Osteoblast (primary cell): ENCODE measurements at regions not wholly inside any gene's neighbourhood (a gene's known extent, or its start where the extent isn't known, plus 50 kb on each side); places are given as distances from the start of the nearest gene placed in this dataset.
A peak's percentile ranks its signal among the peaks of the same experiment; 100 is the strongest.

Experiments
- DNase-seq: peaks from one replicate; pipeline ENCODE4 v3.0.0; 2011; ENCODE audit warnings: low spot score, mixed read lengths; ENCODE audit not compliant: insufficient read length; ENCODE audit errors: missing footprints
- H2AFZ ChIP-seq: 2 replicates; pipeline ENCODE4 v1.6.0; 2011; ENCODE audit warnings: mild to moderate bottlenecking, low read length
- H3K27ac ChIP-seq: 2 replicates; pipeline ENCODE4 v1.5.1; 2011; ENCODE audit warnings: mild to moderate bottlenecking, low read depth, low read length, moderate library complexity
- H3K27me3 ChIP-seq: 2 replicates; pipeline ENCODE4 v1.6.0; 2012; ENCODE audit warnings: mild to moderate bottlenecking, control low read depth, inconsistent platforms, low read length, moderate library complexity; ENCODE audit not compliant: insufficient read depth
- H3K36me3 ChIP-seq: 2 replicates; pipeline ENCODE4 v1.5.1; 2011; ENCODE audit warnings: mild to moderate bottlenecking, low read length, control low read depth, moderate library complexity; ENCODE audit not compliant: insufficient read depth
- H3K4me1 ChIP-seq: 2 replicates; pipeline ENCODE4 v1.5.1; 2011; ENCODE audit warnings: mild to moderate bottlenecking, low read length, control low read depth, moderate library complexity; ENCODE audit not compliant: insufficient read depth
- H3K4me2 ChIP-seq: 2 replicates; pipeline ENCODE4 v1.6.0; 2011; ENCODE audit warnings: mild to moderate bottlenecking, low read length; ENCODE audit not compliant: insufficient read depth
- H3K4me3 ChIP-seq: fragments of 200-600 bp; sonication (generic); 3 replicates; pipeline ENCODE4 v1.5.1; 2012; ENCODE audit warnings: mild to moderate bottlenecking, low read length, inconsistent platforms; ENCODE audit not compliant: insufficient read depth
- H3K79me2 ChIP-seq: 2 replicates; pipeline ENCODE4 v1.6.0; 2012; ENCODE audit warnings: mild to moderate bottlenecking, low read length, control low read depth, inconsistent platforms; ENCODE audit not compliant: insufficient read depth
- H3K9me3 ChIP-seq: 2 replicates; pipeline ENCODE4 v1.5.1; 2011; ENCODE audit warnings: low read depth, low read length, control low read depth
- H4K20me1 ChIP-seq: 2 replicates; pipeline ENCODE4 v1.6.0; 2012; ENCODE audit warnings: mild to moderate bottlenecking, low read length, control low read depth; ENCODE audit not compliant: insufficient read depth
- TF ChIP-seq, protein P1 (sequence below): IDR thresholded peaks from 2 replicates; pipeline ENCODE4 v1.5.1; 2011; ENCODE audit warnings: mild to moderate bottlenecking, low read depth, low read length, moderate library complexity; ENCODE audit errors: extremely low read depth

DNA sequence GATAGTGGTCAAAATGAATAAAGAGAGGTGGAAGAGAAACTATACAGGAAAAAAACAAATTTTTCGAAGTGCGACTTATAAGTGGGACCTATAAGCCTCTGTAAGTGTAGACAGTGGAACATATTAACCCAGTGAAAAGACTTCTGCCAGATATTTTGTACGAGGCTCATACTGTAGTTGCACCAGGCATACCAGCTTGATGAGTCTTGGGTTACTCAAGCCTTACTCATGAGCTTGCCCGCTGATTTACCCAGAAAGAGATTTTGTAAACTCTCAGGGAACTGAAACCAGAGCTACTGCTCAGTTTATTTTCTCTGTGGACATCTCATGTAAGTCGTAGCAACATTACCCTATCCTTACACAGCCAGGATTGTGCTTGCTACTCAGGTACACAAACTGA is 708.0 kb upstream of the SOX9 start:
- H3K27me3 ChIP-seq, result no peaks in the 10 kb centered on the region
- TF ChIP-seq, protein P1, sequence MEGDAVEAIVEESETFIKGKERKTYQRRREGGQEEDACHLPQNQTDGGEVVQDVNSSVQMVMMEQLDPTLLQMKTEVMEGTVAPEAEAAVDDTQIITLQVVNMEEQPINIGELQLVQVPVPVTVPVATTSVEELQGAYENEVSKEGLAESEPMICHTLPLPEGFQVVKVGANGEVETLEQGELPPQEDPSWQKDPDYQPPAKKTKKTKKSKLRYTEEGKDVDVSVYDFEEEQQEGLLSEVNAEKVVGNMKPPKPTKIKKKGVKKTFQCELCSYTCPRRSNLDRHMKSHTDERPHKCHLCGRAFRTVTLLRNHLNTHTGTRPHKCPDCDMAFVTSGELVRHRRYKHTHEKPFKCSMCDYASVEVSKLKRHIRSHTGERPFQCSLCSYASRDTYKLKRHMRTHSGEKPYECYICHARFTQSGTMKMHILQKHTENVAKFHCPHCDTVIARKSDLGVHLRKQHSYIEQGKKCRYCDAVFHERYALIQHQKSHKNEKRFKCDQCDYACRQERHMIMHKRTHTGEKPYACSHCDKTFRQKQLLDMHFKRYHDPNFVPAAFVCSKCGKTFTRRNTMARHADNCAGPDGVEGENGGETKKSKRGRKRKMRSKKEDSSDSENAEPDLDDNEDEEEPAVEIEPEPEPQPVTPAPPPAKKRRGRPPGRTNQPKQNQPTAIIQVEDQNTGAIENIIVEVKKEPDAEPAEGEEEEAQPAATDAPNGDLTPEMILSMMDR, result no peak
- H2AFZ ChIP-seq, result no peak overlapping the region
- H3K27ac ChIP-seq, result peak overlapping the region; percentile 83
- H3K4me2 ChIP-seq, result peak overlapping the region; percentile 54
- H3K4me3 ChIP-seq, result no peak overlapping the region
- no peaks in the 10 kb centered on the region for H3K36me3 ChIP-seq
- peaks cover 28% of the 10 kb centered on the region for H3K4me1 ChIP-seq
- no peaks in the 10 kb centered on the region for H3K9me3 ChIP-seq
- peak; percentile 85 for DNase-seq
- H4K20me1 ChIP-seq, result no peaks in the 10 kb centered on the region
- H3K79me2 ChIP-seq, result no peaks in the 10 kb centered on the region

DNA sequence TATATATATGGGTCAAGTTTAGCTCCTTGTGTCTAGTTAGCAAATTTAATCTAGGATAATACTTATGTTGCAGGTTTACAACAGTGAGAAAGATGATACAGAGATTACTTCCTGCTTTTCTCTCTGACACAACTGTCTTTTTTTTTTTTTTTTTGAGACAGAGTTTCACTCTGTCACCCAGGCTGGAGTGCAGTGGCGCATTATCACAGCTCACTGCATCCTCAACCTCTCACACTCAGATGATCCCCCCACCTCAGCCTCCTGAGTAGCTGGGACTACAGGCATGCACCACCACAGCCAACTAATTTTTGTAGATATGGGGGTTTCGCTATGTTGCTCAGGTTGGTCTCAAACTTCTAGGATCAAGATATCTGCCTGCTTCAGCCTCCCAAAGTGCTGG is 706.9 kb upstream of the SOX9 start:
- Histone ChIP-seq H3K4me2 (no peak overlapping the region), H3K9me3 (no peaks in the 10 kb centered on the region), H3K27ac (peak overlapping the region; percentile 83), H3K4me3 (no peak overlapping the region), H3K79me2 (no peaks in the 10 kb centered on the region), H3K4me1 (peaks cover 28% of the 10 kb centered on the region), H4K20me1 (no peaks in the 10 kb centered on the region), H3K27me3 (no peaks in the 10 kb centered on the region), H3K36me3 (no peaks in the 10 kb centered on the region), H2AFZ (no peak overlapping the region)
- DNase-seq, result no peak
- TF ChIP-seq, protein P1, result no peak

DNA sequence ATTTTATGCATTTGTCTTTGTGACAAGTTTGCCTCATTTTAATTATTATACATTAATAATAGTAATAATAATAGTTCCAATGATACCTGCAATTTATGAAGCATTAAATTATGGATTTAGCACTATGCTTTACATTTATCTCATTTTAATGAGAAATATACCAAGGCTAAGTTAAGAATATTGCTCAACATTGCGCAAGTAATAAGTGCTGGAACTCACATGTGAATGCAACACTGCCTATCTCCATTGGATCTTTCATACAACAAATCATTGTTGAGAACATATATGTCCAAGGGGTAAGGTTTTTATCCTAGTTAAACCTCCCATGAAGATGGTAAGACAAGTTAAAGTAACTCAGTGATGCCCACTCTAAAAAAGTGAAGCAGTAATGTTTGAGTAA is 703.7 kb upstream of the SOX9 start:
- TF ChIP-seq, protein P1, result no peak
- Histone ChIP-seq H2AFZ (no peak overlapping the region), H3K27me3 (no peaks in the 10 kb centered on the region), H3K79me2 (no peaks in the 10 kb centered on the region), H4K20me1 (no peaks in the 10 kb centered on the region), H3K9me3 (no peaks in the 10 kb centered on the region), H3K36me3 (no peaks in the 10 kb centered on the region), H3K4me1 (peaks cover 17% of the 10 kb centered on the region), H3K4me2 (no peak overlapping the region), H3K27ac (no peak overlapping the region), H3K4me3 (no peak overlapping the region)
- DNase-seq, result no peak

DNA sequence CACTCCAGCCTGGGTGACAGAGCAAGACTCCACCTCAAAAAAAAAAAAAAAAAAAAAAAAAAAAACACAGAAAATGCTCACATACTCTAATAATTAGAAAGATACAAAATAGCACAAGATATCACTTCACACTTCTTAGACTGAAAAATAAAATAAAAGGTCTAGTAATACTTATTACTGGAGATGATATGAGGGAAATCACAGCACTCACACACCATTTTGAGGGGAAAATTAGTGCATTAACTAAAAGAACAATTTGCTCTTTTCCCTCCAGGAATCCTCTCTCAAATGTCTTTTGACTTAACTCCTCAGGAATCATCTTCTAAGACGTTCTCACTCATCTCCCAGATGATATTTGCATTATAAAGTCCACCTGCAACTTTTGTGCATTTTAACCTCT is 697.9 kb upstream of the SOX9 start:
- Histone ChIP-seq H3K27ac (no peak overlapping the region), H2AFZ (no peak overlapping the region), H3K4me1 (peaks cover 4% of the 10 kb centered on the region), H3K27me3 (no peaks in the 10 kb centered on the region), H3K79me2 (no peaks in the 10 kb centered on the region), H3K4me2 (no peak overlapping the region), H3K9me3 (no peaks in the 10 kb centered on the region), H4K20me1 (no peaks in the 10 kb centered on the region), H3K36me3 (no peaks in the 10 kb centered on the region), H3K4me3 (no peak overlapping the region)
- TF ChIP-seq, protein P1, result no peak
- no peak for DNase-seq
